Hepatocyte (in vitro differentiated cells): ENCODE measurements at regions not wholly inside any gene's neighbourhood (a gene's known extent, or its start where the extent isn't known, plus 50 kb on each side); places are given as distances from the start of the nearest gene placed in this dataset.

Experiments used
- EZH2 ChIP-seq: fragments of 200-600 bp; sonication (generic); IDR thresholded peaks from 2 replicates; pipeline ENCODE4 v1.6.1; 2016; ENCODE audit warnings: antibody characterized with exemption, mild to moderate bottlenecking, borderline replicate concordance
- EZH2phosphoT487 ChIP-seq: fragments of 200-600 bp; sonication (generic); IDR thresholded peaks from one replicate; pipeline ENCODE4 v1.6.1; 2018; ENCODE audit warnings: antibody characterized with exemption, mild to moderate bottlenecking, low read depth, moderate library complexity; ENCODE audit not compliant: unreplicated experiment, severe bottlenecking
- TF ChIP-seq, protein P1 (sequence below): fragments of 200-600 bp; sonication (generic); IDR thresholded peaks from 2 replicates; pipeline ENCODE4 v1.5.1; 2016; ENCODE audit warnings: antibody characterized with exemption, mild to moderate bottlenecking; ENCODE audit not compliant: poor library complexity

DNA sequence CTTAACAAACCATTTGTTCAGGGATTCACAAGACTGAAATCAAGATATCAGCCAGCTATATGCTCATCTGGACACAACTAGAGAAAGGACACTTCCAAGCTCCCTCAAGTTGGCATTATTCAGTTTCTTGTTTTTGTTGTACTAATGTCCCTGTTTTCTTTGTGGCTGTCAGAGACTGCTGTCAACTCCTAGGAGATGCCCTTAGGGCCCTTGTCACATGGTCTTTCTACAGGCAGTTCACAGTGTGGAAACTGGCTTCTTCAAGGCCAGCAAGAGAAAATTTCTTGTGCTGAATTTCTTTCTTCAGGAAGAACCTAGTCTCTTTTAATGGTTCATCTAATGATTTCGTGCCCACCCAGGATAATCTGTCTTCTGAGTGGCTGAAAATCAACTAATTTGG lies 677.2 kb upstream of the MAN1A1 start:
- TF ChIP-seq, protein P1, sequence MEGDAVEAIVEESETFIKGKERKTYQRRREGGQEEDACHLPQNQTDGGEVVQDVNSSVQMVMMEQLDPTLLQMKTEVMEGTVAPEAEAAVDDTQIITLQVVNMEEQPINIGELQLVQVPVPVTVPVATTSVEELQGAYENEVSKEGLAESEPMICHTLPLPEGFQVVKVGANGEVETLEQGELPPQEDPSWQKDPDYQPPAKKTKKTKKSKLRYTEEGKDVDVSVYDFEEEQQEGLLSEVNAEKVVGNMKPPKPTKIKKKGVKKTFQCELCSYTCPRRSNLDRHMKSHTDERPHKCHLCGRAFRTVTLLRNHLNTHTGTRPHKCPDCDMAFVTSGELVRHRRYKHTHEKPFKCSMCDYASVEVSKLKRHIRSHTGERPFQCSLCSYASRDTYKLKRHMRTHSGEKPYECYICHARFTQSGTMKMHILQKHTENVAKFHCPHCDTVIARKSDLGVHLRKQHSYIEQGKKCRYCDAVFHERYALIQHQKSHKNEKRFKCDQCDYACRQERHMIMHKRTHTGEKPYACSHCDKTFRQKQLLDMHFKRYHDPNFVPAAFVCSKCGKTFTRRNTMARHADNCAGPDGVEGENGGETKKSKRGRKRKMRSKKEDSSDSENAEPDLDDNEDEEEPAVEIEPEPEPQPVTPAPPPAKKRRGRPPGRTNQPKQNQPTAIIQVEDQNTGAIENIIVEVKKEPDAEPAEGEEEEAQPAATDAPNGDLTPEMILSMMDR = no peak
- no peak for TF ChIP-seq EZH2
- TF ChIP-seq EZH2phosphoT487 = no peak
